ENCODE measurements at regions not wholly inside any gene's neighbourhood (a gene's known extent, or its start where the extent isn't known, plus 50 kb on each side); places are given as distances from the start of the nearest gene placed in this dataset.

DNA sequence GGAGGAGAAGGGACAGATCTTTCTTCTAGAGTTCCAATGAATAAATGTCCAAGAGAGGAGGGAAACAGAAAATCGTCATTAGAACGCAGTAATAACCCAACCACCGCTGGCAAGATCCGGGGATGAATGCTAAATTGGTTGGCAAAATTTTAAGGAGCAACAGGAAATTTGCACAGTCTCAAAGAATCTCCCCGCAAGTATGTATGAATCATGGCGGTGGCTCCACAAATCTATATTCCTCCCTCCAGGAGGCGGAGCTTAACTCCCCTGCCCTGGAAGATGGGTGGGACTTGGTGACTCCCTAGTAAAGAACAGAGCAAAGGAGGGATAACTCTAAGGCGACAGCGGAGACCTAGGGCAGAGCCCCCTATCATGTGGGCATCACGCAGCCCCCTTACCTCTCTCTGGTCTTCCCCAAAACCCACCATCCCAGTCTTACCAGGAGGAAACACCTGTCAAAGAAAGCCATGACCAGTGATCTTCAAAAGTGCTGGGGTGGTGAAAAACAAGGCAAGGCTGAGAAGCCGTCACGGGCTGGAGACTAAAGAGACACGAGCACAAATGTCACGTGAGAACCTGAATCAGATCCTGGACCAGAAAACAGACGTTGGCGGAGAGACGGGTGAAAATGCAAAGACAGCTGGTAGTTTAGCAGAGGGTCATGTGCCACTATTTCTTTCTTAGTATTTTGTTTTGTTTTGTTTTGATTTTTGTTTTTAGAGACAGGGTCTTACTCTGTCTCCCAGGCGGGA lies 125.8 kb downstream of the NCOR2 start:
- TF ChIP-seq EGR1 (IDR thresholded peaks at IDR 0.05; ENCODE audit: borderline replicate concordance in 1 of 2, low read depth in 2 of 2, low read length in 2 of 2) (no peak), SIN3A (IDR thresholded peaks at IDR 0.05; ENCODE audit: low read depth, low read length) (no peak), SRF (IDR thresholded peaks at IDR 0.05; ENCODE audit: low read depth in 2 of 2, low read length in 2 of 2) (no peak), EZH2 (IDR thresholded peaks at IDR 0.05; ENCODE audit: borderline replicate concordance, control insufficient read depth, low read depth, low read length) (no peak)
- TF ChIP-seq, protein P1, sequence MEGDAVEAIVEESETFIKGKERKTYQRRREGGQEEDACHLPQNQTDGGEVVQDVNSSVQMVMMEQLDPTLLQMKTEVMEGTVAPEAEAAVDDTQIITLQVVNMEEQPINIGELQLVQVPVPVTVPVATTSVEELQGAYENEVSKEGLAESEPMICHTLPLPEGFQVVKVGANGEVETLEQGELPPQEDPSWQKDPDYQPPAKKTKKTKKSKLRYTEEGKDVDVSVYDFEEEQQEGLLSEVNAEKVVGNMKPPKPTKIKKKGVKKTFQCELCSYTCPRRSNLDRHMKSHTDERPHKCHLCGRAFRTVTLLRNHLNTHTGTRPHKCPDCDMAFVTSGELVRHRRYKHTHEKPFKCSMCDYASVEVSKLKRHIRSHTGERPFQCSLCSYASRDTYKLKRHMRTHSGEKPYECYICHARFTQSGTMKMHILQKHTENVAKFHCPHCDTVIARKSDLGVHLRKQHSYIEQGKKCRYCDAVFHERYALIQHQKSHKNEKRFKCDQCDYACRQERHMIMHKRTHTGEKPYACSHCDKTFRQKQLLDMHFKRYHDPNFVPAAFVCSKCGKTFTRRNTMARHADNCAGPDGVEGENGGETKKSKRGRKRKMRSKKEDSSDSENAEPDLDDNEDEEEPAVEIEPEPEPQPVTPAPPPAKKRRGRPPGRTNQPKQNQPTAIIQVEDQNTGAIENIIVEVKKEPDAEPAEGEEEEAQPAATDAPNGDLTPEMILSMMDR (IDR thresholded peaks at IDR 0.05 in 2 of 3, conservative IDR thresholded peaks at IDR 0.05 in 1 of 3; ENCODE audit: control insufficient read depth in 2 of 3, extremely low read depth in 1 of 3, insufficient read depth in 1 of 3, low read depth in 3 of 3, low read length in 3 of 3) = no peak

Measured in GM12878 (cell line).